Stimulated activated CD8-positive, alpha-beta memory T cell treated with anti-CD3 and anti-CD28 coated beads, Interleukin-4, amount 100 ng/mL, for 48 hours (primary cell): ENCODE measurements at regions not wholly inside any gene's neighbourhood (a gene's known extent, or its start where the extent isn't known, plus 50 kb on each side); places are given as distances from the start of the nearest gene placed in this dataset.
"Not testable (repeated sequence)": the region's sequence is repeated elsewhere in the genome, so short reads cannot be mapped to it uniquely, and the experiment has no call there.

Experiments
- DNase-seq: peaks from one replicate; pipeline ENCODE4 v3.0.0-alpha.2; 2020

- DNase-seq = no peak
Measured at GRCh38 chr4:23976423-23976822, 86.6 kb upstream of the PPARGC1A start.

DNA sequence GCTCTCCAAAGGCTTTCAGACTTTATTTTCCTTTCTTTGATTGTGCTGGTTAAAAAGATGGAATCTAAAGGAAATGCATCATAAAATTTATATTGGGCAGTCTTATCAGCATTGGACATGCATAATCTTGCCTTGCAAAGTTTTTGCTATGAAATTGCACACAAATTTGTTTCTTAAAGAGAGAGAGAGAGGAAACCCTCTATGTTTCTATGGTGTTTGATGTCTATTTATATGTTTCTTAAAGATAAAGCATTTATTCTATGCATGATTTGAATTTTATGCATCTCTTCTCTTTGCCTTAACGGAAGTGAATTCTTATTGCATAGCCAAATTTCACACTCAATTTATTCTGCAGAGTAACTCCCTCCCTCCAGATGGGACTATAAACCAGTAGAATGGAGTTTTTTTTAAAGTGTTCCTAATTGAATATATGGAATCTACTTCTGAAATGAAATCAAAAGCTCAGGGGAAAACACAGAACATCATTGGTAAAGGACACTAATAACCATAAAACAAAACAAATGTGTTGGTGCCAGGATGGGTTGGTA, 83.5 kb upstream of the PPARGC1A start:
- DNase-seq = no peak

- DNase-seq = no peak
Measured at GRCh38 chr4:23972805-23973204, 83.0 kb upstream of the PPARGC1A start.

DNA sequence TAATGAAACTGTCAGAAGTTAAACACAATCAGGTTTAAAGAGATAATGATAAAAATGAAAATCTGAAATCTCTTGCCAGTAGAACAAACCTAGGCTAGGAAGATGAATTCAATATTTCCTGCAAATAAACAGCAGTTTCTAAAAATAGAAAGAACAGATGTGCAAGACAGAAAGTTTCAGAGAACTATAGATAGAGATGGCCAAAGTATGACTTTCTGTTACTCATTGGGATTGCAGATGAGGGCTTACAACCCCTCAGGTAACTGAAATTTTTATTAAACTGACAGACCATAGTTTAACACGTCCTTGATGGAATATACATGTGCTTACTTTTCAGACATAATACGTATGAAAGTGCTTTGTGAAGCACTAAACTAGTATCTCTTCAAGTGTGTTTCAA, 82.3 kb upstream of the PPARGC1A start:
- DNase-seq = no peak

DNA sequence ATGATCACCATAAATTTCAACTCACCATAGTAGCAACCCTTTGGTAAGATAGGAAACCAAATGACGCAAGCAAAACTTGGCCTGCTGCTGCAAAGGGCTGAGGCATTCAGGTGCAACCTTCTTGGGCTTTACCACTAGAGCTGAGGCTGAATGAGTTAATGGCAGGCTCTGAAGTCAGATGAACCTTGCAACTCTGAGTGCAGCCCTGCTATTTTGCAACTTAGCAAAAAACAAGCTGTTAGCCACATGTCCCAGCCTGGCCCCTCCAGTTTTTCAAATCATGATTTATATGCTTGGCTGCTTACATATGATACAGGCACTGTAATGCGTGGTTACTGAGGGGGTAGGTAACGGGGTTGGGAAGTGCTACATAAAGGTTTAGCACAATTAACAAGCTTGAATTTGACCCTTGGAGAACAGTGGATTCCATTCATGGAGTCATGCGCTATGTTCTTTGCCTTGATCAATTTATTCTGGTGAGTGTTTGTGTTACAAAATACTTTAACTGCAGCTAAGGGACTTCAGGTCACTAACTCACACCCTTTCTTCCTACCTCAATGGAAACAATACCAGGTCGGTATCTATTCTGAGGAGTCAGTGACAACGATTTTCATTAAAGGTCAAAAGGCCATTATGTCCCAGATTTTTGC, 80.5 kb upstream of the PPARGC1A start:
- no peak for DNase-seq

- no peak for DNase-seq
Measured at GRCh38 chr4:23969635-23970145, 79.8 kb upstream of the PPARGC1A start.

DNA sequence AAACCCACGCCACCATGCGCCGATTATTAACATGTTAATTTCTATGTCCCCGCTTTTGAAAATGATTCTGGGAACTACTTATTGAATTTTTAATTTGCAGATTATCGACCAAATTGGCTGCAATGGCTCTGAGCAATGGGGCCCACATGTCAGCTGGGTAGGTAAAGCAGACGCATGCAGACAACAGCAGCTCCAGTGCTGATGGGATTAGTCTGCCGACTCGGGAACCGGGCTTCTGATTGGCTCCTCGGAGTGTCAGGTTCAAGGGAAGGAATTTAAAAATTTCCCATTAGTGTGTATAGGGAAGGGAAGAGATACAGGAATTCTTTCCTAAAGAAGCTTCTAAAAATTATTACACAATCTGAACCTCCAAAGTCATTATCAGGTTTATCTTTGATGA, 77.4 kb upstream of the PPARGC1A start:
- DNase-seq = no peak

DNA sequence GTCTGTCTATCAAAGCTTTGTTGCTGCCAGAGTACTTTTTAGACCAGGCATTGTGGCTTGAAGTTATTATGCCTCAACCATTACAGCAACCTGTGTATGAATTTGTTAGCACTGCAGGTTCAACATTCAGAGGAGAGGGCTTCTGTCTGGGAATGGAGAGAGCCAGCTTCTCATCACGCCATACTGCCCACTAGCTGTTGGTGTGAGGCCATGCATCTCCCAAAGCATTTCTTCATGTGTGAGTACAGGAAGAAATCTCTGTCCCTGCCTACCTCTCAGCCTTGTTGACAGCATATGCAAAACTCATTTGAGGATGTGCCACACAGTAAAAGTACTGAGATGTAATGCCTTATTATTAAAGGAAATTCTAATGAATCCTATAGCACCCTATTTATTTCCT, 76.9 kb upstream of the PPARGC1A start:
- no peak for DNase-seq

- no peak for DNase-seq
Measured at GRCh38 chr4:23962462-23962861, 72.6 kb upstream of the PPARGC1A start.

- not testable (repeated sequence) for DNase-seq
Measured at GRCh38 chr4:23961395-23961794, 71.5 kb upstream of the PPARGC1A start.

DNA sequence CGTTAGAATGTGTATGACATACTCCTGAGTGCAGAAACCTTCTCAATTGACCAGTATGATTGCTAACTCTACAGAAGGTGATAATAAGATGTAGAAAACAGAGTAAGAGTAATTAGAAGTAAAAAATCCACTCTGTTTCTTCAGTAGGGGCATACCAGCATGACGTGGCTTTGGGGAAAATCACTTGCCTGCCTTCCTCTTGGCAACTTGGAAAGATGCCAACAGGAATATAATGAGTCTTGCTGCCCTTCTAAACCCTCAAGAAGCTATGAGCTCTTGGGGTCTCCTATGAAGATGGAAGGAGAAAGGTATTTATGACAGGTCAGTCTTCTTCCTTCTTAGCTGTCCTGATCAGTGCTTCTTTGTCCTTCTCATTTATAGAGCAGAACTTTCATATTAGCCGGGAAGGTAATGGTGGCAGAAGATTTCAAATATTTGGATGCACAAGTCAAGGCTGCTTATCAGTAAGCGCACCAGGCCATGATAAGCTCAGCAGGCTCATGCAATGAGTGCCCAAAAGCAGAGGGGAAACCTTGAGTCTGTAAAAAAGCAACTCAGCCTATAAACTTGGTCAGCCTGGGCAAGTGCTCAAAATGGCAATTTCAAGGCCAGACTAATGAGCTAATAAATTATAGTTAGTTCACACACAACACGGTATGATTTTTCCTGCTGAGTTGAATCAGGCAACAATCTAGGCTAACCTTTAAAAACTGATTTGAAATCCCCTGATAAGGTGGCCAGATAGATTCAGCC, 69.7 kb upstream of the PPARGC1A start:
- DNase-seq = no peak

DNA sequence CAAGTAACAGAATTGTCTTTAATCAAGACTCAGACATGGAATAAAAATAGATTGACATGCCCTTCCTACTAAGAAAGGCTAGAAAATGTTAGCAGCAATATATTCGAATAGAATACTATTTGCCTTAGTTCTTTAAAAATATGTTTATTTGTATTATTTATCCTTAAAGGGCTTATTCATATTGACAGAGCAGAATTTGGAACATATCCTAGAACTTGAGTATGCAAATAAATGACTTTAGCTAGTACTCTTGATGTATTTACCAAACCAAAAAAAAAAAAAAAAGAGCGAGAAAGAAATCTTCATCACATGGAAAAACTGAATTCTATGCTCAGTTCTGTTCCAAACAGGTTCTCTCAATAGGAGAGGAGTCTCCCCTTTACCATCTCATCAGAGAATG, 68.9 kb upstream of the PPARGC1A start:
- DNase-seq = no peak

- no peak for DNase-seq
Measured at GRCh38 chr4:23957465-23957864, 67.6 kb upstream of the PPARGC1A start.

DNA sequence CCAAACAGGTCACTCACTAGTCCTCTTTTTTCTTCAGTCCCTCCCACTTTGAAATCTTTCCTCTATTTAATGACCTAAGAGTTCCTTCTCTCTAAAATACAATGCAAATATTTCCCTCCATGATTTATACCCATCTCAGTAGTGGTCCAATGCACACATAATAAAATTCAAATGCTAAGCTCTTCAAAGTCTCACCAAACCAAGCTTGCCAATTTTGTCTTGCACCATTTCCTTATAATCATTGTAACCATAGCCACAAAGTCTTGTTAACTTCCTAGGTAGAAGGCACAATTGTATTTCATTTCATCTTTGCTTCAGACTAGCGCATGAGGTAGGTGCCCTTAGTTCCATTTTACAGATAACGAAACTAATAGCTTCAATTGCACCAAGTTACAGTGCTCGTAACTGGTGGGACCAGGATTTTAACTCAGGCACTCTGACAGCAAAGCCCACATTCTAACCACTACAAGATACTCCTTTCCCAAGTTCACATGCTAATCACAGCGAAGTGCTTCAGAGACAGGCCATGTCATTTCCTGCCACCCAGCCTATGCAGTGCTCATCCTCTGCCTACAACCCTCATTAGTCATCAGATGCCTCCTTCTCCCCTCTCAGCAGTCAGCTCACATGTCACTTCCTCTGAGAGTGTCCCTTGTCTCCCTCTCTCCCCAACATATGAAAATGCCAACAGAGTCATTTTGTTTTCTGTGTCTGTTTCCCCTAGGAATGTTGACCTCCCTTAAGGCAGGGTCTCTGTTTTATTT, 66.9 kb upstream of the PPARGC1A start:
- DNase-seq = no peak

DNA sequence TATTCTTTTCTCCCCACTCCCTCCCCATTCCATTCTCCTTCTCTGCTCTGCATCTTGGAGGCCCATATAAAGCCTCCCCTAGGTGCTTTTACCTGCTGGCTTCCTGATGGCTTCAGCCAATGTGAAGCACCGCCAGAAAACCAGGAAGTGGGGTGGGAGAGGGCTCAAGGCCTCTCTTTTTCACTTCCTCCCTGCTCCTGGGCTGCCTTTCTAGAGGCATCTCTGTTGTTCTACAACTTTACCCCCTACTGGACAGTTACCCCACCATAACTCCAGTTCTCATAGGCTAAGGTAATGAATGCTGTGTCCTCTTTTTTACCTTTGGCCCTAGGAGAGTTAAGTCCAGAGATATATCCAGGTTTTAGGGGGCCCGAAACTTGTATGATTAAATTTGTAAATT, 62.4 kb upstream of the PPARGC1A start:
- no peak for DNase-seq

GRCh38 chr4:23947826-23948225, 58.0 kb upstream of the PPARGC1A start:
- DNase-seq = no peak

DNA sequence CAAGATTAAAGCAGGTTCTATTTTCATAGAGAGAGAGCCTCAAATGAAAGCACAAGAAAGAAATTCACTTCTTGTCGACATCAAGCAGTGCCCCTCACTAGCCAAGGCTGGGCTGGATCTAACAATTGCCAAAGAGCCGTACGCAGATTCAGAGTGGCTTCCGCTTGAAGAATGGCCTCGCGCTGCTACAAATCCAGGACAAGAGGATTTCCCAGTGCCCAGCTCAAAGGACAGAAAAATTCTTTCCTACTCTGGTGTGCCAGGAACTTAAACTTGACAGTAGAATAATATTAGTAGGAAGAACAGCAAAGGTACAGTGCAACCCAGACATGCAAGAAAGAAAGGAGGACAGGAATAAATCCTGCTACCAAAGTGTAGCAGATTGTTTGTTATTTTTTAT, 56.5 kb upstream of the PPARGC1A start:
- DNase-seq = no peak

GRCh38 chr4:23945451-23946017, 55.7 kb upstream of the PPARGC1A start:
- DNase-seq = no peak

GRCh38 chr4:23944556-23944955, 54.7 kb upstream of the PPARGC1A start:
- DNase-seq = not testable (repeated sequence)

- no peak for DNase-seq
Measured at GRCh38 chr4:23943478-23943877, 53.6 kb upstream of the PPARGC1A start.

DNA sequence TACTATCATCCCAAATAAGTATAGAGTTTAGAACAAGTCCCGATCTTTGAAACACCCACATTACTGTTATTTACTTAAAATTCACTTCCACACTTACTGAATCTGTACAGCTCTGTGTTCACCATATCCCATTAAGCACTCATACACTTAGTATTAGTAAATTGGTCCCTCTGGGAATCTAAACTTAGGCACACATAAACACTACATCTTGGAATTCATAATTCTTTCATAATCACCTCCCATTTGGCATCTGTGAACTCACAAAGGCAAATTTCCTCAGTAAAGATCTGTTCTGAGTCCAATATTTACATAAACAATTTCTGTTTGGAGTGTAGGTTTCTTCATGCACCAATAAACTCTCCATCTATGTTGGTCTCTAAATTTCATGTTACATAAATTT, 52.6 kb upstream of the PPARGC1A start:
- DNase-seq = no peak
